IMR-90 (cell line): ENCODE measurements at regions not wholly inside any gene's neighbourhood (a gene's known extent, or its start where the extent isn't known, plus 50 kb on each side); places are given as distances from the start of the nearest gene placed in this dataset.

ENCODE experiments used
- ATAC-seq: fragments of 200-7000 bp; cut with Tn5 transposase; 2 replicates; pipeline ENCODE4 v1.9.1; 2020; ENCODE audit warnings: low read depth, mild to moderate bottlenecking, moderate library complexity
- BruUV-seq: library from RNA; stranded (reverse); fragments of 400-500 nt; replicated peaks from 2 replicates; lab custom pipeline; 2021; lab: Mats Ljungman, UMichigan
- CTCF ChIA-PET: fragments of 300-600 bp; formaldehyde crosslinking; extraction: SDS; loops from one replicate; lab custom pipeline; 2021; ENCODE audit warnings: antibody characterized with exemption; lab: Yijun Ruan, JAX
- POLR2A ChIA-PET: fragments of 300-600 bp; sonication (Branson Sonifier 250); formaldehyde crosslinking; loops from one replicate; lab custom pipeline; 2022; ENCODE audit warnings: antibody characterized with exemption; ENCODE audit not compliant: unreplicated experiment; lab: Charles Lee
- DNase-seq: peaks from one replicate; pipeline ENCODE4 v3.0.0; 2013
- H2AFZ ChIP-seq: replicated peaks from 2 replicates; pipeline ENCODE3; 2013; ENCODE audit warnings: low read length, mild to moderate bottlenecking; ENCODE audit not compliant: poor library complexity
- H2AK5ac ChIP-seq: 2 replicates; pipeline ENCODE4 v1.6.1; 2013; ENCODE audit warnings: low read depth, low read length, inconsistent platforms
- H2AK9ac ChIP-seq: replicated peaks from 2 replicates; pipeline ENCODE3; 2013; ENCODE audit warnings: mild to moderate bottlenecking, low read depth, low read length, moderate library complexity; ENCODE audit not compliant: poor library complexity
- H2BK120ac ChIP-seq: 2 replicates; pipeline ENCODE4 v1.6.1; 2013; ENCODE audit warnings: low read depth, low read length, inconsistent platforms
- H2BK15ac ChIP-seq: 3 replicates; pipeline ENCODE4 v1.6.1; 2013; ENCODE audit warnings: low read depth, low read length, inconsistent platforms
- H2BK20ac ChIP-seq: 2 replicates; pipeline ENCODE4 v1.6.1; 2013; ENCODE audit warnings: low read depth, mild to moderate bottlenecking, inconsistent platforms, low read length, moderate library complexity
- H2BK5ac ChIP-seq: 2 replicates; pipeline ENCODE4 v1.6.1; 2013; ENCODE audit warnings: mild to moderate bottlenecking, low read depth, low read length, inconsistent platforms; ENCODE audit not compliant: poor library complexity, severe bottlenecking
- H3K14ac ChIP-seq: replicated peaks from 2 replicates; pipeline ENCODE4 v1.6.1; 2013; ENCODE audit warnings: low read depth, low read length, inconsistent platforms
- H3K18ac ChIP-seq: 2 replicates; pipeline ENCODE4 v1.6.1; 2013; ENCODE audit warnings: low read depth, low read length, control low read depth
- H3K23ac ChIP-seq: 2 replicates; pipeline ENCODE4 v1.6.1; 2013; ENCODE audit warnings: low read depth, low read length, inconsistent platforms
- H3K27ac ChIP-seq: 2 replicates; pipeline ENCODE4 v1.5.1; 2013; ENCODE audit warnings: mild to moderate bottlenecking, control low read depth, low read length; ENCODE audit not compliant: insufficient read depth
- H3K27me3 ChIP-seq: 2 replicates; pipeline ENCODE4 v1.6.1; 2013; ENCODE audit warnings: low read length; ENCODE audit not compliant: control insufficient read depth, insufficient read depth
- H3K36me3 ChIP-seq: 2 replicates; pipeline ENCODE4 v1.6.1; 2013; ENCODE audit warnings: low read length, mixed read lengths; ENCODE audit not compliant: control insufficient read depth, insufficient read depth
- H3K4ac ChIP-seq: 2 replicates; pipeline ENCODE4 v1.6.1; 2013; ENCODE audit warnings: low read depth, low read length, inconsistent platforms
- H3K4me1 ChIP-seq: 2 replicates; pipeline ENCODE4 v1.6.1; 2013; ENCODE audit warnings: low read length, mixed read lengths; ENCODE audit not compliant: control insufficient read depth, insufficient read depth
- H3K4me2 ChIP-seq: 2 replicates; pipeline ENCODE4 v1.6.1; 2013; ENCODE audit warnings: low read depth, mild to moderate bottlenecking, control low read depth, low read length, moderate library complexity
- H3K4me3 ChIP-seq: 2 replicates; pipeline ENCODE4 v1.5.1; 2013; ENCODE audit warnings: low read depth, mild to moderate bottlenecking, control low read depth, low read length, moderate library complexity; ENCODE audit not compliant: insufficient read depth
- H3K56ac ChIP-seq: 2 replicates; pipeline ENCODE4 v1.6.1; 2013; ENCODE audit warnings: low read length, inconsistent platforms; ENCODE audit not compliant: insufficient read depth; ENCODE audit errors: extremely low read depth
- H3K79me1 ChIP-seq, 2 experiments: 2 replicates each; pipeline ENCODE4 v1.6.1; 2013; ENCODE audit warnings: low read length in 2 of 2, inconsistent platforms in 1 of 2, low read depth in 1 of 2
- H3K9ac ChIP-seq: 2 replicates; pipeline ENCODE4 v1.6.1; 2013; ENCODE audit warnings: low read depth, low read length, control low read depth
- H3K9me1 ChIP-seq: 2 replicates; pipeline ENCODE4 v1.6.1; 2013; ENCODE audit warnings: low read length, inconsistent platforms; ENCODE audit not compliant: insufficient read depth
- H3K9me3 ChIP-seq: 2 replicates; pipeline ENCODE4 v1.6.1; 2013; ENCODE audit warnings: low read length; ENCODE audit not compliant: control insufficient read depth, insufficient read depth
- H4K20me1 ChIP-seq: 2 replicates; pipeline ENCODE4 v1.6.1; 2013; ENCODE audit warnings: low read length, inconsistent platforms; ENCODE audit not compliant: insufficient read depth
- H4K5ac ChIP-seq: 2 replicates; pipeline ENCODE4 v1.6.1; 2013; ENCODE audit warnings: mild to moderate bottlenecking, low read depth, low read length, control low read depth
- H4K8ac ChIP-seq, 2 experiments: 2 replicates each; pipeline ENCODE4 v1.6.1; 2013; ENCODE audit warnings: low read depth in 2 of 2, low read length in 2 of 2, control low read depth in 1 of 2, inconsistent platforms in 1 of 2
- H4K91ac ChIP-seq: 2 replicates; pipeline ENCODE4 v1.6.1; 2013; ENCODE audit warnings: low read depth, low read length, inconsistent platforms; ENCODE audit not compliant: insufficient read depth
- BHLHE40 ChIP-seq: fragments of 150-350 bp; IDR thresholded peaks from 2 replicates; pipeline ENCODE4 v1.6.1; 2016; ENCODE audit warnings: mild to moderate bottlenecking, low read depth, low read length
- CEBPB ChIP-seq: IDR thresholded peaks from 2 replicates; pipeline ENCODE4 v1.6.1; 2012; ENCODE audit warnings: low read depth, low read length, improper control_type of control experiment
- CHD1 ChIP-seq: IDR thresholded peaks from 2 replicates; pipeline ENCODE4 v1.6.1; 2012; ENCODE audit warnings: low read depth, low read length, improper control_type of control experiment
- CTCF ChIP-seq: conservative IDR thresholded peaks from 2 replicates; pipeline ENCODE4 v1.5.1; 2012; ENCODE audit warnings: mild to moderate bottlenecking, low read depth, low read length, improper control_type of control experiment
- ELK1 ChIP-seq: fragments of 150-350 bp; IDR thresholded peaks from 2 replicates; pipeline ENCODE4 v1.6.1; 2016; ENCODE audit warnings: low read depth, mild to moderate bottlenecking, low read length, moderate library complexity, borderline replicate concordance
- FOS ChIP-seq: fragments of 150-350 bp; IDR thresholded peaks from 2 replicates; pipeline ENCODE4 v1.6.1; 2016; ENCODE audit warnings: low read depth, low read length
- MAFK ChIP-seq: IDR thresholded peaks from 2 replicates; pipeline ENCODE4 v1.6.1; 2012; ENCODE audit warnings: low read depth, low read length, improper control_type of control experiment
- MAZ ChIP-seq: IDR thresholded peaks from 2 replicates; pipeline ENCODE4 v1.6.1; 2012; ENCODE audit warnings: low read depth, mild to moderate bottlenecking, low read length, improper control_type of control experiment, moderate library complexity, borderline replicate concordance
- MXI1 ChIP-seq: IDR thresholded peaks from 2 replicates; pipeline ENCODE4 v1.6.1; 2012; ENCODE audit warnings: low read depth, mild to moderate bottlenecking, low read length, moderate library complexity, borderline replicate concordance
- NFE2L2 ChIP-seq: fragments of 150-350 bp; IDR thresholded peaks from 2 replicates; pipeline ENCODE4 v1.6.1; 2016; ENCODE audit warnings: low read depth, mild to moderate bottlenecking, low read length
- POLR2A ChIP-seq: IDR thresholded peaks from 2 replicates; pipeline ENCODE4 v1.6.1; 2012; ENCODE audit warnings: mild to moderate bottlenecking, low read depth, low read length
- RAD21 ChIP-seq: IDR thresholded peaks from 2 replicates; pipeline ENCODE4 v1.6.1; 2012; ENCODE audit warnings: low read length, improper control_type of control experiment
- RCOR1 ChIP-seq: IDR thresholded peaks from 2 replicates; pipeline ENCODE4 v1.6.1; 2012; ENCODE audit warnings: mild to moderate bottlenecking, low read length, improper control_type of control experiment; ENCODE audit not compliant: insufficient replicate concordance
- RFX5 ChIP-seq: IDR thresholded peaks from 2 replicates; pipeline ENCODE4 v1.8.0; 2012; ENCODE audit warnings: low read depth, mild to moderate bottlenecking, low read length, moderate library complexity
- SMC3 ChIP-seq: fragments of 150-350 bp; IDR thresholded peaks from 2 replicates; pipeline ENCODE4 v1.6.1; 2016; ENCODE audit warnings: low read depth, mild to moderate bottlenecking, antibody characterized with exemption, low read length, moderate library complexity
- USF2 ChIP-seq: fragments of 150-350 bp; IDR thresholded peaks from 2 replicates; pipeline ENCODE4 v1.6.1; 2017; ENCODE audit warnings: mild to moderate bottlenecking, antibody characterized with exemption, low read length, low read depth
- WGBS, 2 experiments: methylation state at CpG; one replicate each; pipeline versions ENCODE4 v1.1.5 to v1.1.7; 2013; ENCODE audit warnings: missing lambda C conversion rate in 2 of 2; ENCODE audit not compliant: insufficient read length in 1 of 2; ENCODE audit errors: extremely low coverage in 2 of 2; 5-methylcytosine and 5-hydroxymethylcytosine counted together
- dilution Hi-C: fragments of 300-500 bp; cut with HindIII; formaldehyde crosslinking; loops from one replicate; pipeline ENCODE4 v1.14.3; 2018; ENCODE audit warnings: low sequenced_read_pairs; ENCODE audit not compliant: unreplicated experiment
- in situ Hi-C: fragments of 300-500 bp; cut with MboI; formaldehyde crosslinking; loops from 3 replicates; pipeline ENCODE4 v1.14.3; 2019; ENCODE audit warnings: low sequenced_read_pairs, inconsistent platforms, mixed read lengths
- intact Hi-C: fragments of 100-400 bp; cut with micrococcal nuclease; formaldehyde crosslinking; loops from 2 replicates; pipeline ENCODE4 v1.10.0; 2022

GRCh38 chr9:103816146-103816545 lies 278.0 kb upstream of the SMC2 start:
- ATAC-seq (no peak), DNase-seq (no peak)
- no peak overlapping the region for H3K27ac ChIP-seq
- no peaks in the 10 kb centered on the region for H3K9me1 ChIP-seq
- no peak overlapping the region for H2BK15ac ChIP-seq
- intact Hi-C loops (no loop called here), in situ Hi-C loops (no loop called here), dilution Hi-C loops (no loop called here)
- ChIA-PET POLR2A (no interaction called here), CTCF (no interaction called here)
- no peak overlapping the region for H3K4me3 ChIP-seq
- peaks cover 4% of the 10 kb centered on the region; the same call in 1 of the 2 replicates for H3K9me3 ChIP-seq
- no TSS peak for BruUV-seq
- H4K5ac ChIP-seq: no peak overlapping the region
- no peak overlapping the region for H3K18ac ChIP-seq
- no peak overlapping the region for H2AK9ac ChIP-seq
- no peak overlapping the region for H2BK5ac ChIP-seq
- WGBS, 2 experiments: no CpG with 5 or more reads among the region's 4 CpGs
- no peak overlapping the region for H3K4me2 ChIP-seq
- no peaks in the 10 kb centered on the region for H3K36me3 ChIP-seq
- H3K79me1 ChIP-seq: no peaks in the 10 kb centered on the region
- H4K8ac ChIP-seq: no peak overlapping the region
- H3K23ac ChIP-seq: no peak overlapping the region
- H4K20me1 ChIP-seq: no peaks in the 10 kb centered on the region
- H2BK20ac ChIP-seq: no peak overlapping the region
- no peak overlapping the region for H3K9ac ChIP-seq
- H3K27me3 ChIP-seq: no peaks in the 10 kb centered on the region
- H2BK120ac ChIP-seq: no peak overlapping the region
- no peaks in the 10 kb centered on the region for H3K4me1 ChIP-seq
- no peak overlapping the region for H3K4ac ChIP-seq
- no peak overlapping the region for H2AK5ac ChIP-seq
- TF ChIP-seq MAFK (no peak), FOS (no peak), ELK1 (no peak), POLR2A (no peak), RAD21 (no peak), CTCF (no peak), BHLHE40 (no peak), RFX5 (no peak), MAZ (no peak), USF2 (no peak), NFE2L2 (no peak), SMC3 (no peak), MXI1 (no peak), RCOR1 (no peak), CEBPB (no peak), CHD1 (no peak)
- no peak overlapping the region for H3K14ac ChIP-seq
- no peak overlapping the region for H4K91ac ChIP-seq
- no peak overlapping the region for H2AFZ ChIP-seq
- no peak overlapping the region for H3K56ac ChIP-seq
